ENCODE measurements at regions not wholly inside any gene's neighbourhood (a gene's known extent, or its start where the extent isn't known, plus 50 kb on each side); places are given as distances from the start of the nearest gene placed in this dataset.

GRCh38 chr16:7231762-7232161 lies 100.9 kb upstream of the RBFOX1 start:
- TF ChIP-seq, protein P1, sequence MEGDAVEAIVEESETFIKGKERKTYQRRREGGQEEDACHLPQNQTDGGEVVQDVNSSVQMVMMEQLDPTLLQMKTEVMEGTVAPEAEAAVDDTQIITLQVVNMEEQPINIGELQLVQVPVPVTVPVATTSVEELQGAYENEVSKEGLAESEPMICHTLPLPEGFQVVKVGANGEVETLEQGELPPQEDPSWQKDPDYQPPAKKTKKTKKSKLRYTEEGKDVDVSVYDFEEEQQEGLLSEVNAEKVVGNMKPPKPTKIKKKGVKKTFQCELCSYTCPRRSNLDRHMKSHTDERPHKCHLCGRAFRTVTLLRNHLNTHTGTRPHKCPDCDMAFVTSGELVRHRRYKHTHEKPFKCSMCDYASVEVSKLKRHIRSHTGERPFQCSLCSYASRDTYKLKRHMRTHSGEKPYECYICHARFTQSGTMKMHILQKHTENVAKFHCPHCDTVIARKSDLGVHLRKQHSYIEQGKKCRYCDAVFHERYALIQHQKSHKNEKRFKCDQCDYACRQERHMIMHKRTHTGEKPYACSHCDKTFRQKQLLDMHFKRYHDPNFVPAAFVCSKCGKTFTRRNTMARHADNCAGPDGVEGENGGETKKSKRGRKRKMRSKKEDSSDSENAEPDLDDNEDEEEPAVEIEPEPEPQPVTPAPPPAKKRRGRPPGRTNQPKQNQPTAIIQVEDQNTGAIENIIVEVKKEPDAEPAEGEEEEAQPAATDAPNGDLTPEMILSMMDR (conservative IDR thresholded peaks at IDR 0.05; ENCODE audit: low read length): no peak
- no peak for TF ChIP-seq EZH2phosphoT487 (IDR thresholded peaks at IDR 0.05; ENCODE audit: borderline replicate concordance, low read depth, low read length)
